Erythroblast (primary cell): ENCODE measurements at regions not wholly inside any gene's neighbourhood (a gene's known extent, or its start where the extent isn't known, plus 50 kb on each side); places are given as distances from the start of the nearest gene placed in this dataset.

Experiments
- GATA1 ChIP-seq: IDR thresholded peaks from 2 replicates; pipeline ENCODE4 v1.6.1; 2011; ENCODE audit warnings: low read depth, mild to moderate bottlenecking, control low read depth, low read length, moderate library complexity
- POLR2A ChIP-seq: IDR thresholded peaks from 2 replicates; pipeline ENCODE4 v1.6.1; 2011; ENCODE audit warnings: mild to moderate bottlenecking, low read length

GRCh38 chr4:115770046-115770543 is 656.7 kb upstream of the NDST4 start:
- TF ChIP-seq POLR2A, result no peak
- no peak for TF ChIP-seq GATA1
